ENCODE measurements at regions not wholly inside any gene's neighbourhood (a gene's known extent, or its start where the extent isn't known, plus 50 kb on each side); places are given as distances from the start of the nearest gene placed in this dataset.

DNA sequence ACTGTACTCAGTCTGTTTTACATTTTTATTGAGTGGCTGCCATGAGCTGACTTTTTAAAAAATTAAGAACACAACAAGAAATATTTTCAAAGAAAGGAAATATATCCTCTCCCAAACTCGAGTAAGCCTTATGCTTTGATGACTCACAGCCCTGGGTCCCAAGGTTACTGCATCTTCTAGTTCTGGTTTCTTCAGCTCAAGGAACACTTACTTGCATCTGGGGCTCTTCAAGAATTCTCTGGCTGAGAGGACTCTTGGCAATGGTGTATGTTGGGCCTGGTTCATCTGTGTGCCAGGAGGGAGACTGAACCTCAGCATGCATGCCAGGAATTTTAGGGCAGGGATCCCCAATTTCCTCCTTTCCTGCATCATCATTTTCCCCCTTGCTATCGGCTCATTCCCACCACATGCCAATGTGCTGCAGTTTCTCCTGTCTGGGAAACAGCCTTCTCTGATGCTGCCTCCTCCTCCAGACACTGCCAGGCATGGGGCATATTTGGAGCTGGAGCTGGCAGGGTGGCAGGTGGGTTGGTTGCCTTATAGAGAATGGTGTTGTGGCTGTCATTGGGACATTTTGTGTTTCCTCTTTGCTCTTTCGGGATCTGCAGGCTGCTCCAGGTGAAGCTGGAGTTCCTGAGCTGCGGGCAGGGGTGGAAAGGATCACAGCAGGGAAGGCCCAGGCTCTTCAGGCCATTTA, 192.2 kb upstream of the HS6ST1 start:
- TF ChIP-seq, protein P1, sequence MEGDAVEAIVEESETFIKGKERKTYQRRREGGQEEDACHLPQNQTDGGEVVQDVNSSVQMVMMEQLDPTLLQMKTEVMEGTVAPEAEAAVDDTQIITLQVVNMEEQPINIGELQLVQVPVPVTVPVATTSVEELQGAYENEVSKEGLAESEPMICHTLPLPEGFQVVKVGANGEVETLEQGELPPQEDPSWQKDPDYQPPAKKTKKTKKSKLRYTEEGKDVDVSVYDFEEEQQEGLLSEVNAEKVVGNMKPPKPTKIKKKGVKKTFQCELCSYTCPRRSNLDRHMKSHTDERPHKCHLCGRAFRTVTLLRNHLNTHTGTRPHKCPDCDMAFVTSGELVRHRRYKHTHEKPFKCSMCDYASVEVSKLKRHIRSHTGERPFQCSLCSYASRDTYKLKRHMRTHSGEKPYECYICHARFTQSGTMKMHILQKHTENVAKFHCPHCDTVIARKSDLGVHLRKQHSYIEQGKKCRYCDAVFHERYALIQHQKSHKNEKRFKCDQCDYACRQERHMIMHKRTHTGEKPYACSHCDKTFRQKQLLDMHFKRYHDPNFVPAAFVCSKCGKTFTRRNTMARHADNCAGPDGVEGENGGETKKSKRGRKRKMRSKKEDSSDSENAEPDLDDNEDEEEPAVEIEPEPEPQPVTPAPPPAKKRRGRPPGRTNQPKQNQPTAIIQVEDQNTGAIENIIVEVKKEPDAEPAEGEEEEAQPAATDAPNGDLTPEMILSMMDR (IDR thresholded peaks at IDR 0.05; ENCODE audit: insufficient read depth, low read length, poor library complexity, severe bottlenecking): no peak
- TF ChIP-seq EZH2phosphoT487 (conservative IDR thresholded peaks at IDR 0.05; ENCODE audit: low read length): no peak
